K562 (cell line): ENCODE measurements at regions not wholly inside any gene's neighbourhood (a gene's known extent, or its start where the extent isn't known, plus 50 kb on each side); places are given as distances from the start of the nearest gene placed in this dataset.
A peak's percentile ranks its signal among the peaks of the same experiment; 100 is the strongest.

Experiments used
- ATAC-seq: fragments of 200-7000 bp; cut with Tn5 transposase; 3 replicates; pipeline ENCODE4 v1.9.1; 2020; ENCODE audit warnings: moderate library complexity
- BruUV-seq: library from RNA; stranded (reverse); fragments of 400-500 nt; replicated peaks from 2 replicates; lab custom pipeline; 2021; lab: Mats Ljungman, UMichigan
- CTCF ChIA-PET: fragments of 300-600 bp; formaldehyde crosslinking; extraction: SDS; loops from one replicate; lab custom pipeline; 2021; ENCODE audit warnings: low intra/inter-chr PET ratio; lab: Yijun Ruan, JAX
- POLR2A ChIA-PET: fragments of 300-600, 350-650 bp; sonication (Branson Sonifier 250); formaldehyde crosslinking; extraction: SDS; loops from one replicate; lab custom pipeline; 2021; ENCODE audit warnings: antibody characterized with exemption, inconsistent platforms; lab: Yijun Ruan, JAX
- DNase-seq, 4 experiments: peaks; one replicate each; pipeline versions ENCODE4 v3.0.0 to v3.0.0-alpha.2; 2011 to 2018; ENCODE audit warnings: low spot score in 3 of 4, mixed read lengths in 3 of 4; ENCODE audit errors: extremely low read depth in 1 of 4
- FAIRE-seq: peaks from 2 replicates; lab custom pipeline; 2011; peaks lifted over from hg19 to GRCh38; lab: Jason Lieb, UNC
- H2AFZ ChIP-seq: 2 replicates; pipeline ENCODE4 v1.6.0; 2011; ENCODE audit warnings: low read depth, low read length, control low read depth, inconsistent platforms
- H3K27ac ChIP-seq: fragments of 200-600 bp; 3 replicates; pipeline ENCODE4 v1.8.0; 2011; ENCODE audit warnings: low read depth, mild to moderate bottlenecking, control low read depth, inconsistent platforms, low read length, moderate library complexity, mixed read lengths; ENCODE audit errors: extremely low read depth
- H3K27me3 ChIP-seq, 2 experiments: fragments of 300-600 bp in 1 of 2; 2 replicates in 1 of 2; 3 replicates in 1 of 2; pipeline versions ENCODE4 v1.6.0 to v1.8.0; 2011; ENCODE audit warnings: inconsistent platforms in 2 of 2, low read length in 2 of 2, mild to moderate bottlenecking in 1 of 2, mixed read lengths in 1 of 2, moderate library complexity in 1 of 2; ENCODE audit not compliant: control insufficient read depth in 2 of 2, insufficient read depth in 2 of 2
- H3K36me3 ChIP-seq: fragments of 300-600 bp; 3 replicates; pipeline ENCODE4 v1.8.0; 2011; ENCODE audit warnings: mild to moderate bottlenecking, low read length, inconsistent platforms; ENCODE audit not compliant: control insufficient read depth, insufficient read depth
- H3K4me1 ChIP-seq, 2 experiments: fragments of 200-600 bp in 1 of 2; replicated peaks in 1 of 2; 2 replicates in 1 of 2; 3 replicates in 1 of 2; pipeline versions ENCODE4 v1.5.1 to v1.8.0; 2011; ENCODE audit warnings: inconsistent platforms in 2 of 2, low read length in 2 of 2, mild to moderate bottlenecking in 1 of 2, mixed read lengths in 1 of 2, moderate library complexity in 1 of 2; ENCODE audit not compliant: control insufficient read depth in 2 of 2, insufficient read depth in 2 of 2
- H3K4me2 ChIP-seq: 2 replicates; pipeline ENCODE4 v1.6.1; 2011; ENCODE audit warnings: low read length, control low read depth, inconsistent platforms, mixed read lengths; ENCODE audit not compliant: insufficient read depth
- H3K4me3 ChIP-seq: fragments of 200-600 bp; sonication (generic), shearing (Covaris generic); 2 replicates; pipeline ENCODE4 v1.5.1; 2016; ENCODE audit warnings: control low read depth, inconsistent platforms
- H3K79me2 ChIP-seq: fragments of 200-600 bp; 3 replicates; pipeline ENCODE4 v1.8.0; 2011; ENCODE audit warnings: low read length, inconsistent platforms; ENCODE audit not compliant: control insufficient read depth, insufficient read depth
- H3K9ac ChIP-seq, 2 experiments: 2 replicates each; pipeline versions ENCODE4 v1.6.0 to v1.6.1; 2011; ENCODE audit warnings: low read depth in 2 of 2, low read length in 2 of 2, control low read depth in 1 of 2, inconsistent platforms in 1 of 2, mild to moderate bottlenecking in 1 of 2, mixed read lengths in 1 of 2; ENCODE audit not compliant: insufficient read depth in 1 of 2
- H3K9me1 ChIP-seq: one replicate; pipeline ENCODE4 v1.6.0; 2011; ENCODE audit warnings: inconsistent platforms, mild to moderate bottlenecking, low read length, moderate library complexity; ENCODE audit not compliant: control insufficient read depth, insufficient read depth
- H3K9me3 ChIP-seq: replicated peaks from 2 replicates; pipeline ENCODE4 v1.5.1; 2011; ENCODE audit warnings: low read depth, low read length, inconsistent platforms; ENCODE audit not compliant: control insufficient read depth, insufficient read depth
- H4K20me1 ChIP-seq: replicated peaks from 2 replicates; pipeline ENCODE4 v1.6.1; 2011; ENCODE audit warnings: low read length, inconsistent platforms, mixed read lengths; ENCODE audit not compliant: control insufficient read depth, insufficient read depth
- DDX20 ChIP-seq: fragments of 450-650 bp; IDR thresholded peaks from 2 replicates; pipeline ENCODE4 v1.6.1; 2016; ENCODE audit warnings: missing genetic modification characterization, low read depth, mild to moderate bottlenecking, missing compliant biosample characterization, moderate library complexity
- FOXA3 ChIP-seq, 2 experiments: fragments of 450-650 bp in 1 of 2; sonication (generic) in 1 of 2; formaldehyde crosslinking; IDR thresholded peaks in 1 of 2; conservative IDR thresholded peaks in 1 of 2; 2 replicates each; pipeline versions ENCODE4 v1.4.0 to v1.8.0; 2020 to 2022; ENCODE audit warnings: mild to moderate bottlenecking in 2 of 2, missing genetic modification reagents in 1 of 2
- HBP1 ChIP-seq: fragments of 450-650 bp; formaldehyde crosslinking; IDR thresholded peaks from 2 replicates; pipeline ENCODE4 v1.4.0; 2022; ENCODE audit warnings: missing genetic modification characterization
- MCM7 ChIP-seq, 2 experiments: fragments of 450-650 bp; IDR thresholded peaks; 2 replicates each; pipeline ENCODE4 v1.6.1; 2016 to 2018
- NR2C2 ChIP-seq, 2 experiments: fragments of 200-800 bp in 1 of 2; sonication (Bioruptor generic) in 1 of 2; sonication (generic) in 1 of 2; formaldehyde crosslinking in 1 of 2; IDR thresholded peaks; 2 replicates each; pipeline versions ENCODE4 v1.6.1 to v1.8.0; 2016 to 2022; ENCODE audit warnings: mild to moderate bottlenecking in 1 of 2, missing compliant biosample characterization in 1 of 2, missing genetic modification characterization in 1 of 2, missing genetic modification reagents in 1 of 2
- PTRF ChIP-seq: fragments of 450-650 bp; IDR thresholded peaks from 2 replicates; pipeline ENCODE4 v1.6.1; 2016; ENCODE audit warnings: mild to moderate bottlenecking, missing genetic modification characterization, missing compliant biosample characterization
- RAD21 ChIP-seq, 2 experiments: fragments of 250-450 bp in 1 of 2; fragments of 450-650 bp in 1 of 2; sonication (Bioruptor Pico) in 1 of 2; formaldehyde crosslinking in 1 of 2; IDR thresholded peaks in 1 of 2; conservative IDR thresholded peaks in 1 of 2; 2 replicates each; pipeline versions ENCODE4 v1.4.0 to v1.8.0; 2020 to 2022; ENCODE audit warnings: mild to moderate bottlenecking in 2 of 2, moderate library complexity in 1 of 2
- SMC3 ChIP-seq: conservative IDR thresholded peaks from 2 replicates; pipeline ENCODE4 v1.6.1; 2011; ENCODE audit warnings: low read depth, low read length, improper control_type of control experiment; ENCODE audit not compliant: insufficient read depth
- STAG1 ChIP-seq: sonication (generic); formaldehyde crosslinking; IDR thresholded peaks from 2 replicates; pipeline ENCODE4 v1.5.0; 2020; ENCODE audit warnings: missing genetic modification reagents, borderline replicate concordance
- ZNF695 ChIP-seq: fragments of 450-650 bp; formaldehyde crosslinking; IDR thresholded peaks from 2 replicates; pipeline ENCODE4 v1.4.0; 2020; ENCODE audit warnings: mild to moderate bottlenecking, moderate library complexity
- WGBS: fragments of 100-300 bp; shearing (Covaris generic); methylation state at CpG from one replicate; pipeline ENCODE4 v1.1.6; 2016; ENCODE audit warnings: low coverage, mixed read lengths; ENCODE audit not compliant: insufficient coverage; ENCODE audit errors: missing lambda C conversion rate; 5-methylcytosine and 5-hydroxymethylcytosine counted together
- in situ Hi-C: fragments of 300-500 bp; cut with MboI; formaldehyde crosslinking; loops from 4 replicates; pipeline ENCODE4 v1.15.0; 2018; ENCODE audit warnings: inconsistent platforms, mixed read lengths
- intact Hi-C: fragments of 100-400 bp; cut with micrococcal nuclease; formaldehyde crosslinking; loops from 2 replicates; pipeline ENCODE4 v1.14.2; 2022

DNA sequence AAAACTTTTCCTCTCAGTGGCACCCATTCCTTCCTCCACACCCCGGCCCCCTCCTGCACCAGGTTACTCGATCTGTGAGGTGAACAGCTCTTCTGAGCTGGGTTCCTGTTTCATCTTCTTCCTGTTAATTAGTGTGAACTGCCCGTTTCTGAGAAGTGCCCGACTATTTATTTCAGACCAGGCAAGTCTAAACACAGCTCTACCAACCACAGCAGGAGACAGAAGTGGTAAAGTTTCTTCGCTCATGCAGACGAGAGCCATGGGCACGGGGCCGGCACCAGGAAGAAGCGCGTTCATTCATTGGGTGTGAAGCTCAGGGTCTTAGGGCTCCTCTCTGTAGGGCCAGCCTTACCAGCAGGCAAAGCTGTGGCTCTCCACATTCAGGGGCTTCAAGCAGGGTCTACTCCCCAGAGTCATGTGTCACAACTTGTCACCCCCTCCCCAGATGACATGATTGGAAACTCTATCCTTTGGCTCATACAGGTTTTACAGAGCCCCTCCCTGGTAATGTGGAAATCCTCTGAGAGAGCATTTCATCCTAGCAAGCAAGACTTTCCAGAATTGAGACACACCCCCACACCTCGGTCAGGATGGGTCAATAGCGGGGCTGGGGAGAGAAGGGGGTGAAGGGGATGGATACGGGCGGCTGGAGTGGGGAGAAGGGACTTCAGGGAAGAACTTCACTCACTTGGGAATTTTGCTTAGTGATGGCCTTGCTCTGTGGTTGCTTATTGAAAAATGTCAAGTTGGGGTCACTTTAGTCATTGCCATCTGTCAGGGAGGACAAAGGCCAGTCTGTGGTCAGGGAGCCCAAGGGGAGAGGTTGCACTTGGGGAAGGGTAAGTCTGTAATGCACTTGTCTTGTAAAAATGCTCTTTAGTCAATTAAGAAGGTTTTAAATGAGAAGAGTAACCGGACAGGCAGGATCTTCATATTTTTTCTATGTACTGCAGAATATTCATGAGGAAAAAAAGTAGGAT, 121.6 kb upstream of the TRIM2 start (continued):
- TF ChIP-seq ZNF695 (CRISPR knock-in tag) (no peak), PTRF (tag) (no peak), FOXA3 (CRISPR knock-in tag; conservative IDR thresholded peaks at IDR 0.05 in 1 of 2, IDR thresholded peaks at IDR 0.05 in 1 of 2) (no peak), HBP1 (no peak)

DNA sequence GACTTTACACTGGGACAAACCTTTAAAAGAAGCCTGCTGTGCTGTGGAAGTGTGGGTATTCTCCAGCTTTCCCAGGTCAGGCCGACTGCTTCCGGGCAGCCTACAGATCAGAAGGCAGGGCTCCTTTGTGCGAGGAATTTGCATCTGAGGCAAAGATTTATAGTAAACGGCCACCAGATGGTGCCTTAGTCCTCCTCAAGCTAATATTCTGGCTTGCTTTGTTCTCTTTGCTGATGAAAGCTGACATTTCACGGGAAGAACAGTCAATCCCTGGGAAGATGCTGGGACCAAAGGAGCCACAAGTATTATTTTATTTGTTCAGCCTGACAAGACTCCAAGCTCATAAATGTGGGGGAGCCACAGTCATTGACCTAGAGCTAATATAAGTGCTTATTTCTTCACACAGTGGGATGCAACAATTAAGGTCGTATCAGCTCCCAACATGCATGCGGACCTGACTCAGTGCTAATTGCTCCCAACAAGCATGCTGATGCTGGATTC, 120.7 kb upstream of the TRIM2 start:
- H4K20me1 ChIP-seq = peaks cover 6% of the 10 kb centered on the region
- DNase-seq (peak; percentile 50 to 65 (median 56)), ATAC-seq (peak; percentile 87), FAIRE-seq (peak; percentile 92)
- H3K4me3 ChIP-seq = no peak overlapping the region
- in situ Hi-C loops = no loop called here
- H3K4me2 ChIP-seq = no peak overlapping the region
- intact Hi-C loops = loop anchor here (1.0 to 10.0 kb wide), 2 partner anchors 45 to 561 kb away; no protein-coding TSS in a partner anchor
- H2AFZ ChIP-seq = no peak overlapping the region
- ChIA-PET POLR2A (interaction anchor here (0.7 kb wide), 1 partner anchor 44 kb away, joined by 3 read pairs; no protein-coding TSS in a partner anchor), CTCF (interaction anchor here (0.6 to 2.9 kb wide), 4 partner anchors 41 to 493 kb away, joined by 3 to 20 read pairs (median 4); no protein-coding TSS in a partner anchor)
- no peaks in the 10 kb centered on the region for H3K79me2 ChIP-seq
- H3K9me3 ChIP-seq = no peaks in the 10 kb centered on the region
- H3K4me1 ChIP-seq = no peaks in the 10 kb centered on the region
- WGBS = 0% methylated on average over 7 of the region's 7 CpGs
- no peaks in the 10 kb centered on the region for H3K9me1 ChIP-seq
- no peaks in the 10 kb centered on the region for H3K36me3 ChIP-seq
- no peak overlapping the region for H3K9ac ChIP-seq
- no TSS peak for BruUV-seq
- H3K27me3 ChIP-seq = peaks cover 4 to 52% of the 10 kb centered on the region in 2 experiments
- H3K27ac ChIP-seq = no peak overlapping the region
- TF ChIP-seq STAG1 (CRISPR knock-in tag) (peak; percentile 16; the same call in 1 of the 2 replicates), MCM7 (IDR thresholded peaks at IDR 0.05) (no peak), DDX20 (tag) (no peak), RAD21 (CRISPR knock-in tag; conservative IDR thresholded peaks at IDR 0.05 in 1 of 2, IDR thresholded peaks at IDR 0.05 in 1 of 2) (peak; percentile 61 to 64), NR2C2 (CRISPR knock-in tag; IDR thresholded peaks at IDR 0.05) (no peak), NR2C2 (tag; IDR thresholded peaks at IDR 0.05) (peak; percentile 53; the same call in 1 of the 2 replicates), SMC3 (peak; percentile 56)
